ENCODE measurements at regions not wholly inside any gene's neighbourhood (a gene's known extent, or its start where the extent isn't known, plus 50 kb on each side); places are given as distances from the start of the nearest gene placed in this dataset.

DNA sequence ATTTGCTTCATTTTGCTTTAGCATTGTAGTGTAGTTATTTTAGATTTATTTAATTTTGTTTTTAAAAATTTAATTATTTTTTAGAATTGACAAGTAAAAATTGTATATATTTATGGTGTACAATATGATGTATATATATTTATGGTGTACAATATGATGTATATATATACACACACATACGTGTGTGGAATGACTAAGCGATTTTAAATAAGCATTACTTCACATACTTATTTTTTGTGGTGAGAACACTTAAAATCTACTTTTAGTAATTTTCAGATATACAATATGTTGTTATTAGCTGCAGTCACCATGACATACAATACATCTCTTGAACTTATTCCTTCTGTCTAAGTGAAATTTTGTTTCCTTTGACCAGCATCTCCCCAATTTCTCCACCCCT lies 172.9 kb downstream of the SPRY1 start:
- TF ChIP-seq, protein P1, sequence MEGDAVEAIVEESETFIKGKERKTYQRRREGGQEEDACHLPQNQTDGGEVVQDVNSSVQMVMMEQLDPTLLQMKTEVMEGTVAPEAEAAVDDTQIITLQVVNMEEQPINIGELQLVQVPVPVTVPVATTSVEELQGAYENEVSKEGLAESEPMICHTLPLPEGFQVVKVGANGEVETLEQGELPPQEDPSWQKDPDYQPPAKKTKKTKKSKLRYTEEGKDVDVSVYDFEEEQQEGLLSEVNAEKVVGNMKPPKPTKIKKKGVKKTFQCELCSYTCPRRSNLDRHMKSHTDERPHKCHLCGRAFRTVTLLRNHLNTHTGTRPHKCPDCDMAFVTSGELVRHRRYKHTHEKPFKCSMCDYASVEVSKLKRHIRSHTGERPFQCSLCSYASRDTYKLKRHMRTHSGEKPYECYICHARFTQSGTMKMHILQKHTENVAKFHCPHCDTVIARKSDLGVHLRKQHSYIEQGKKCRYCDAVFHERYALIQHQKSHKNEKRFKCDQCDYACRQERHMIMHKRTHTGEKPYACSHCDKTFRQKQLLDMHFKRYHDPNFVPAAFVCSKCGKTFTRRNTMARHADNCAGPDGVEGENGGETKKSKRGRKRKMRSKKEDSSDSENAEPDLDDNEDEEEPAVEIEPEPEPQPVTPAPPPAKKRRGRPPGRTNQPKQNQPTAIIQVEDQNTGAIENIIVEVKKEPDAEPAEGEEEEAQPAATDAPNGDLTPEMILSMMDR (conservative IDR thresholded peaks at IDR 0.05), result no peak

GRCh38 chr4:123573866-123574508 lies 177.4 kb downstream of the SPRY1 start:
- TF ChIP-seq, protein P1 (conservative IDR thresholded peaks at IDR 0.05), result no peak
- no peak overlapping the region for H3K4me3 Mint-ChIP-seq

More for the DNA sequence above, 172.9 kb downstream of the SPRY1 start:
- H3K9me3 Mint-ChIP-seq, result peaks cover 26% of the 10 kb centered on the region
- no peak for DNase-seq (ENCODE audit: low read depth, low spot score)
- H3K36me3 Mint-ChIP-seq (ENCODE audit: low read depth), result peaks cover 16% of the 10 kb centered on the region
- H3K4me1 Mint-ChIP-seq, result peaks cover 5% of the 10 kb centered on the region
- H3K27me3 Mint-ChIP-seq (ENCODE audit: low read depth), result no peaks in the 10 kb centered on the region
- no peak overlapping the region for H3K4me3 Mint-ChIP-seq
- no peak overlapping the region for H3K27ac Mint-ChIP-seq (ENCODE audit: unreplicated experiment)

GRCh38 chr4:123575291-123575690 lies 178.7 kb downstream of the SPRY1 start:
- no peak overlapping the region for H3K4me3 Mint-ChIP-seq
- H3K36me3 Mint-ChIP-seq (ENCODE audit: low read depth), result no peaks in the 10 kb centered on the region
- no peak for DNase-seq (ENCODE audit: low read depth, low spot score)
- H3K4me1 Mint-ChIP-seq, result peaks cover 4% of the 10 kb centered on the region
- TF ChIP-seq, protein P1 (conservative IDR thresholded peaks at IDR 0.05), result no peak
- H3K27me3 Mint-ChIP-seq (ENCODE audit: low read depth), result no peaks in the 10 kb centered on the region
- H3K27ac Mint-ChIP-seq (ENCODE audit: unreplicated experiment), result no peak overlapping the region
- H3K9me3 Mint-ChIP-seq, result peaks cover 4% of the 10 kb centered on the region

More at GRCh38 chr4:123573866-123574508, 177.4 kb downstream of the SPRY1 start:
- Mint-ChIP-seq H3K4me1 (peaks cover 4% of the 10 kb centered on the region), H3K27ac (ENCODE audit: unreplicated experiment) (no peak overlapping the region), H3K36me3 (ENCODE audit: low read depth) (no peaks in the 10 kb centered on the region), H3K9me3 (peaks cover 4% of the 10 kb centered on the region), H3K27me3 (ENCODE audit: low read depth) (no peaks in the 10 kb centered on the region)
- no peak for DNase-seq (ENCODE audit: low read depth, low spot score)

DNA sequence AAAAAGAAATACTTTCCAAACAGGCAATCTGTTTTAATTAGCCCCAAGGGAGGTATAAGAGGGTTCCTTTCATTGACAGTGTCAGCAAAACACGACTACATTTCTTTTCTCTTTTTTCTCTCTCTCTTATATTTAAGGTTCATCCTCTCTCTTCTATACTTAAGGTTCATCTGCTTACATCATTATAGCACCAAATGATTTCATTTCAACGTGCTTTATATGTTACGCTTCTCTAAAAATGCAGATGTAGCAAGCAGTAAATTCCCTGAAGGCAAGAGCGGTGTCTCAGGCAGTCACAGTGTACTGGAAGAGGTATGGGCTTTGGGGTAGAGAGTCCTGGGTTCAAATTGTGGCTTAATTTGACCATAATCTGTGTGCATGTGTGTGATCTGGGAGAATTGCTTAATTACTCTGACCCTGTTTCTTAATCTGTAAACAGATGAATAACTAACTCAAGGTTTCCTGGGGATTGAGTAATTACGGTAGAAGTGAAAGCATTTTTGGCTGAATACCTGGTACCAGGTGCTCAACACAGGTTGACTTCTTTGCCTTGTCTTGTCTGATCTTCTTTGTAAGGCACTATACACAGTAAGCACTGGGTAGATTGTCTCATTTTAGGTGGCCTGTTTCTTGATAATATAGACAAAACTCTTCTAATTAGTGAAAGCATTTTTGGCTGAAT lies 180.8 kb downstream of the SPRY1 start:
- DNase-seq (ENCODE audit: low read depth, low spot score), result no peak
- TF ChIP-seq, protein P1 (conservative IDR thresholded peaks at IDR 0.05), result no peak
- Mint-ChIP-seq H3K4me3 (no peak overlapping the region), H3K27me3 (ENCODE audit: low read depth) (no peaks in the 10 kb centered on the region), H3K27ac (ENCODE audit: unreplicated experiment) (no peak overlapping the region), H3K9me3 (peaks cover 6% of the 10 kb centered on the region), H3K36me3 (ENCODE audit: low read depth) (peaks cover 9% of the 10 kb centered on the region), H3K4me1 (peaks cover 4% of the 10 kb centered on the region)

GRCh38 chr4:123578276-123579029 lies 181.9 kb downstream of the SPRY1 start:
- Mint-ChIP-seq H3K4me3 (no peak overlapping the region), H3K9me3 (peaks cover 6% of the 10 kb centered on the region), H3K27ac (ENCODE audit: unreplicated experiment) (no peak overlapping the region), H3K4me1 (peaks cover 11% of the 10 kb centered on the region), H3K27me3 (ENCODE audit: low read depth) (no peaks in the 10 kb centered on the region), H3K36me3 (ENCODE audit: low read depth) (peaks cover 9% of the 10 kb centered on the region)
- DNase-seq (ENCODE audit: low read depth, low spot score), result no peak
- TF ChIP-seq, protein P1 (conservative IDR thresholded peaks at IDR 0.05), result no peak
